Hematopoietic multipotent progenitor cell treated with erythropoietin and hydrocortisone succinate and interleukin-3 and kit ligand, for 4 days (in vitro differentiated cells): ENCODE measurements at regions not wholly inside any gene's neighbourhood (a gene's known extent, or its start where the extent isn't known, plus 50 kb on each side); places are given as distances from the start of the nearest gene placed in this dataset.
A peak's percentile ranks its signal among the peaks of the same experiment; 100 is the strongest.

Source experiments
- DNase-seq: peaks from one replicate; pipeline ENCODE4 v3.0.0-alpha.2; 2015

DNA sequence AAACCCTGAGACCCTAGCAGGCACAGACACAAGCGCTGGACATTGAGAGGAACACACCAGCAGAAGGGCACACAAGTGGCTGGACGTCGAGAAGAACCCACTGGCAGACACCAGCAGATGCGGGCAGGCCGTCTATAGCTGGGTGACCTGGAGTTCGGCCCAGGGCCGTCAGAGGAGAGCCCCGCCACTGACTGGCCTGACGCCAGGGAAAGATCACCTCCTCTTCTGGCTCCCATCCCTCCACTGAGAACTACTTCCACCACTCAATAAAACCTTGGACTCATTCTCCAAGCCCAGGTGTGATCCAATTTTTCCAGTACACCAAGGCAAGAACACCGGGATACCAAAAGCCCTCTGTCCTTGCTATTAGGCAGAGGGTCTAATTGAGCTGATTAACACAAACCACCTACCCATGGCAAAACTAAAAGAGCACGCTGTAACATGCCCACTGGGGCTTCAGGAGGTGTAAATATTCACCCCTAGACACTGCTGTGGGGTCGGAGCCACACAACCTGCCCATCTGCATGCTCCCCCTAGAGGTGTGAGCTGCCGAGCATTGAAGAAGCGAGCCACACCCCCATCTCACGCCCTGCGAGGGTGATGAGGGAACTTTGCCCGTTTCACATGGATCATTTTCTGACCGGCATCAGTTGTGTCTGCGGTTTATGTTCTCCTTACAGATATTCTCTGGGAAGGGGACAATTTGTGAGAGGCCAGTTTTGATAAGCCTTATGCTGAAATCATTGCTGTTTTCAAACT is 104.8 kb downstream of the HLX start:
- DNase-seq: peak; percentile 14

DNA sequence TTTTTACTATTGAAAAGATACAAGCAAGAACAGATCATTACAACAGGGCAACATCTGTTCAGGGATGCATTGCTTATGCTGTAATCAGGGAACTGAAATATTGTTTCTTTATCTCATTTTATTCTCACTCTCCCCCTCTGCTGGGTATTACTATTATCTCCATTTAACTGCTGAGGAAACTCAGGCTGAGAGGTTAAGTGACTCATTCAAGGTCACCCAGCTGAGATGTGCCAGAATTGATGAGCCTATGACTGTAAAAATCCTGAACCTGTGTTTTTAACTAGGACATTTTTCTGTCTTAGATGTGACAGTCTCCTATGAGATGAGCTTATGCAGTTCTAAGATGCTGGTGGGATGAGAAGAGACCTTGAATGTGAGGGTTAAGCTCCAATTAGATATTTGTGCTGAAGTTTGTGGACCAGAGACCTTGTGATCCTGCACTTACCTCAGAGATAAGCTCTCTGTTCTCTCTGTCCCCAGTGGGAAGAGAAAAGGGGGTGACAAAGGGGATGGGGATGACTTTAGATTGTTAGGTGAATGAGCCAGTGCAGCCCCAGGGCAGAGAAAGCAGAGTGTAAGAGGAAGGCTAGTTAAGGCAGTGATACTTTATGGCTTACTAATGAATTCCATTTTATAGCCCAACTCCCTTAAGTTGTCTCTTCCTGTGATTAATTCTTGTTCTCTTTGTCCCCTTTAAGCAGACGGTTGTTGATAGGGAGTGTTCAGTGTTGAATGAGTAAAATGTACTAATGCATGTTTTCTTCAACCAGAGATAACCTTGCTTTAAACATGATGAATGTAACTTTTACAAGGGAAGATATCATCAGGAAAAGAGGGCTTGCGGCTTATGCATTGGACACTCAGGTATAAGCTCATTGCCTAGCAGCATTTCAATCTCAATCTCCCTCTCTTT is 111.4 kb downstream of the HLX start:
- peak; percentile 61 for DNase-seq

- DNase-seq: no peak
Observed at GRCh38 chr1:220991506-220991905, 112.3 kb downstream of the HLX start.

DNA sequence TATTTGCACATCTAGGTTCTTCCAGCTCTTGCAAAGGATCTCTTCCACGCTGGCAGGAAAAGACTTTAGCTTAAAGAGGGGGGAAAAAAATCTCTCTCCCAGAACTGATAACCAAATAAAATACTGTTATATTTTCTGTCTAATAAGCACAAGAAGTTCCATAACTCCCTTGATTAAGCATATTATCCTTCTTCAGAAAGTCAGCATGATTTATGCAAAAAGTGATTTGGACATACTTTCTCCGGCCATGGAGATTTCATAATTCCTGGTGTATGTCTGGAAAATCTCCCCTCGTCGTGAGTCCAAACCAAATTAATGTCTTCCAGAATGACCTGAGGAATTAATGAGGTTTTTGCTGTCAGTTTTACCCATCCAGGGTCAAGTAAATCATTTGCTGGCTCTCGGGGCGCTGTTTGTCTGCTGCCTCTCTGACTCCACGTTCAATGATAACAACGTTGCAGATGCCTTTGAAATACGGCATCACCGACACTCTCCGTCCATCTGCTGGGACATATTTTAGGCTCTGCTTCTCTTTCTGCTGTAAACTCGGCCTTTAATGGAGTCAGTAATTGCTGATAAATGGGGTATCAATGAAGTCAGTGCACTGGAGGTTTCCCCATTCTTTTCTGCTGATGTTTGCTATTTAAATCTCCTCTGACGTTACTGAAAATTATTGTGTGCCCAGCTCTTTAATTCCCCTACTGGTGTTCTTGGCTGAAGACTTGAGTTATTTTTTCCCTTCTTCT is 112.9 kb downstream of the HLX start:
- no peak for DNase-seq

- no peak for DNase-seq
Observed at GRCh38 chr1:220992705-220993052, 113.4 kb downstream of the HLX start.

DNA sequence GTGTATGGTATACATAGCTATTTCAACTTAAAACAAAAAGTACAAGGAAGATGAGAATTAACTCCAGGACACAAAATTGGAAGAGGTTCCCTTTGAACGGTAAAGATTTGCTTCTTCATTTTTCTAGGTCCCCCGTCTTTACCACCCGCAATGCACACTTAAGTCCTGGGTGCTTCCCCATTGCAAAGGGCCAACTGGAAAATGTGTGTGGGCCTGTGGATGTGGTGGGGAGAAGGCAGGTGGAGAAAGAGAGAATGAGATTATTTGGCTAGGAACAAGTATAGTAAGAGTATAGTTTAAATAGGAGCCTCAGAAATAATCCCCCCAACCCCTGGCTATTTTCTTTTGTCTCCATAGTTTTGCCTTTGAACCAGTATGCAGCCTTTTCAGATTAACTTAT is 115.4 kb downstream of the HLX start:
- no peak for DNase-seq

GRCh38 chr1:220997791-220998190 is 118.5 kb downstream of the HLX start:
- DNase-seq: no peak

DNA sequence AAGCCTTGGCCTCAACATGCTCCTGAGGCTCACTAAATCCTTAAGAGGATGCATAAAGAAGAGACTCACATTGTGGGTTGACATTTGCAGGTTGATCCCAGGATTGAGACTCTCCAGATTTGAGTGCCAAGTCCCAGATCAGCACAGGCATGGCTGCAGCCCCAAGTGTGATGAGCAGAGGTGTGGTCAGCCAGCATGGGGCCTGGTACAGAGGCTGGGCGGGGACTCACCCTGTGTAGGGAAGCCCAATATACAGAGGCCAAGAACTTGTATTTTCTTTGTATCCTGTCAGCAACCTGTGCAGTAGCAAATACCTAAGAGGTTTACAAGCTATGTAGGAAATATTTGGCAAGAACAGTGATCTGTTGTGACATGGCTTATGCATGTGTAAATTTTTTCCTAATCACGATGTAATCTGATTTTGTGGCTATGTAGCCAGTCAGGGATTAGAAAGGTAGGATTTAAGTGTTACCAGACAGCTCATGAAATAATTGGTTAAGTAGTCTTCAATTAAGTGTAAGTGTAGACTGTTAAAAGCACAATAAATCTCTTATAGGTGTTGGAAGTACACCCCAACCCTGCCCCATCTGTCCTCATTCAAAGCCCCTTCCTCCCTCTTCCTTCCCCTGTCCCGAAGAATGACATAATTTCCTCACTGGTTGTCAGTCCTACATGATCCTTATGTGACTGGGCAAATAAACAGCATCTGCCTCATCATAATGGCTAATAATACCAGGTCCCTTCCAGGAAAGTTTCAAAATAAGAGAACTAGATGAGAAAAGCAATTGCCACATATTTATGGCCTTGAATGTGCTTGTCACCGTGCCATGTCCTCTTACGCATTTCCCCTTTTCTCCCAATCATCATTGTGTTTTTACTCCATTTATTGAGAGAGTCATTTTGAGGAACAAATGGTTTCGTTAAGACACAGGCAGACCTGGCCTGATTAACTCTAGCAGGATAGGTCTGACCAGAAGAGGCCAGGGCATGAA is 120.9 kb downstream of the HLX start:
- DNase-seq: peak; percentile 83

DNA sequence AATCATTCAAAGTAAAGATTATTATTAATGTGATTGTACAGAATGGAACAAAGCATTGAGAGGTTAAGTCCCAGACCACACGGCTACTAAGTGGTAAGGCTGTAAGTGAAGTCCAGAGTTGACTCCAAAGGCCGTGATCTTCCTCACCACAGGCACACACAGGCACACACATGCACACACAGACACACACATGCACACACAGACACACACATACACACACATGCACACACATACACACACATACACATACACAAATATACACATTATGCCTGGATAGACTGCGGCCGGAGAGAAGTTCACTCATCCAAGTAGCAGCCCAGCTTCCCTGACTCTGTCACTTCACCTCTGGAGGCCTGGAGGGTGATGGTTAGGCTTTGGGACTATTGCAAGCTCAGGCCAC is 121.9 kb downstream of the HLX start:
- no peak for DNase-seq

- DNase-seq: no peak
Observed at GRCh38 chr1:221002601-221003000, 123.4 kb downstream of the HLX start.

DNA sequence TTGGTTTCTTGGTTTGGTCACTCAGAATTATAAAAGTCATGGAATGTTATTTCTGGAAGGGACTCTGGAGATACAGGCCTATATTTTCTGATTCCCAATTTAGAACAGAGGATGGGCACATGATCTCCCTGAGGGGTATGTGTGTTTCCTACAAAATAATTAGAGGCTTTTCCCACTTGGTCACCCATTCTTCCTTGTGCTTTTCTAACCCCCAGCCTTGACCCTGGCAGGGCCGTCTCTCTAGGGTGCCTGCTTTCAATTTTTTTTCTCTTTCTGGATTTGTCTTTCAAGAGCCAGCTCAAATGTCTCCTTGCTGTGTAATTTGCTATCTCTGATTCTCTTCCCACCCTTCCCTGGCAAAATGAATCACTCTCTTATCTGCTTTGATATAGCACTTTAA is 131.9 kb downstream of the HLX start:
- DNase-seq: no peak

DNA sequence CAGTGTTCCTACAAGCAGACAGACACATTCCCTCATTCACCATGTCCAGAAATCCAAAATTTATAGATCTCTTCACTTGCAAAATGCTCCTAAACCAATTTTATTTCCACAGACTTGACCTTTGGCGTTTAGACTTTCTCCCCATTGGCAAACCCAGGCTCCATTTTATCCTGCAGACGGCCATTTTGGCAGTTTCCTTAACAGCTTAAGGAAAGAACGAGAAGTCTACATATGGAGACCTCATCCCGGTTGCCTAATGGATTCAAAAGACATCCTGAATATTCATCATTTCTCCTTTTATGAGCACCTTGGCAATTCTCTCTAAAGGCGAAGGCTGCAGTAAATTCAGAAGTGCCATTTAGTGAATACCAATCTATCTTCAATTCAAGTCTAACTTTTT is 132.9 kb downstream of the HLX start:
- DNase-seq: no peak

DNA sequence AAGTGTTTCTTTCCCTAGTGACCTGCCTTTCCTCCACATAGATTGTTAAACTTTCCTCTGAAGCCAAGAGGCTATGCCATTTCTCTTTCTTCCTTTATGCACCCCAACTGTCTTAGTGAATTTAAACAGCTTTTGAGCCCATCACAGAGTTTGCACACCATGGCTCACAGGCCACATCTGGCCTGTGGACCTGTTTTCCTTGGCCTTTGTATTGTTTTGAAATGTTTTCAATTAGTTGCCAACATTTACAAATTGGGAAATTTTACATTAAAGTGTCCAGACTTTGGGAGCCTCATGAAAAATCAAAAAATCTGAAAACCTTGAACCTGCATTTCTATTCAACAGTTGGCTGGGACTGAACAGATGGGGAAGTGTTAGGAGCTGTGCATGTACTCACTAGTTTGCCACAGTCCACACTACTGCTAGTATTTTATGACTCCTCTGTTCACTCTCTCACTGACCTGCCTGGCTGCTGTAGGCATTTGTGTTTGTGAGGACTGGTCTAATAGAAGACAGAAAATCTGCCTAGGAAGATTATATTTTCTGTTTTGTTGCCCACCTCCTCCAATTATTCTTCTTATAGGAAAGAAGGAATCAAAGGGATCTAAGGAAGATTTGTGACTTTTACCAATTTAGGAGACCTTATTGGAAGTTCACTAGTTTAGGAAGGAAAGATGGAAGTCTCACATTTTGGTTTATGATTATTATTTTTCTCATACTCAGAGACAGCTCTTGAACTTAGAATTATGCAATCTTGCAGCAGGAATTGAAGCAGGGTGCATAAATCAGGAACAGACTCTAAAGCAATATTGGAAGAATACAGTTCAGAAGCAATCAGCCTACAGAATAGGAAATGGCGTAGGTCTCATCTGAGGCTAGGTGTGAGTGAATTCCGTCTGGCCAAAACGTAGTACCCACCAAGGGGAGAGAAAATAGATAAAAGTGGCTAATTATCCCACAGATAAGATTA is 134.7 kb downstream of the HLX start:
- DNase-seq: no peak

- no peak for DNase-seq
Observed at GRCh38 chr1:221015159-221015790, 136.0 kb downstream of the HLX start.

DNA sequence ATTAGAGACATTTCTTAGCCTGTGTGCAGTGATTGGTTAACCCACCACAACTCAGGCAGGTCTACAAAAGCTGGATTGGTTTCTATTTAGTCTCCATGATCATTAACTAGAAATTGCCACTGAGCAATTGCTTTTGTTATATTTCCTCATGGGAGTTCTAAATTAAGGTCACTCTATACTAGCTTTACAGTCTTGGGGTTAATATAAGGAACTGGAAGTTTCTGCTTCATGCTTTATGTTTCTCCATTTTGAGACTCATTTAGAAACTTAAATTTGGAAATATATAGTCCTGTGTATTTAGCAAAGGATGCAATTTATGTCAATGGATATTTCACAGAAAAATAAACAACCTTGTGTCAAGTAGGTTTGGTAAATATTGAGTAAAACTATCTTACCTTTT is 137.5 kb downstream of the HLX start:
- no peak for DNase-seq

- DNase-seq: no peak
Observed at GRCh38 chr1:221018414-221018813, 139.2 kb downstream of the HLX start.

- DNase-seq: no peak
Observed at GRCh38 chr1:221022331-221022730, 143.1 kb downstream of the HLX start.

DNA sequence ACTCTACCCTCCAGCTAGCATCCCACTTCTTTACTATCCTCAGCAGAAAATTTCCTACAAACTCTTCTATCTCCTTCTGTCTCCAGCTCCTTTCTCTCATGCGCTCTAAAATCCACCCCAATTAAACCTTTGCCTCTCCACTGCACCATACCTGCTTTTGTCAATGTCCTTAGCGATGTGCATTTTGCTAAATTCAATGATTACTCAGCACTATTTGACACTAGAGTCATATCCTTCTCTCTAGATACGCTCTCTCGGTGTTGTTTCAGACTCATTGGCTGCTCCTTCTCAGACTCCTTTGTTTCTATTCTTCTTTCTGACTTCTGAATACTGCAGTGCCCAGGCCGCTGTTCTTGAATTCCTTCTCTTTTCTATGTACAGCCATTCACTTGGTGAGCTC is 144.2 kb downstream of the HLX start:
- DNase-seq: no peak

GRCh38 chr1:221025501-221025900 is 146.3 kb downstream of the HLX start:
- DNase-seq: no peak

DNA sequence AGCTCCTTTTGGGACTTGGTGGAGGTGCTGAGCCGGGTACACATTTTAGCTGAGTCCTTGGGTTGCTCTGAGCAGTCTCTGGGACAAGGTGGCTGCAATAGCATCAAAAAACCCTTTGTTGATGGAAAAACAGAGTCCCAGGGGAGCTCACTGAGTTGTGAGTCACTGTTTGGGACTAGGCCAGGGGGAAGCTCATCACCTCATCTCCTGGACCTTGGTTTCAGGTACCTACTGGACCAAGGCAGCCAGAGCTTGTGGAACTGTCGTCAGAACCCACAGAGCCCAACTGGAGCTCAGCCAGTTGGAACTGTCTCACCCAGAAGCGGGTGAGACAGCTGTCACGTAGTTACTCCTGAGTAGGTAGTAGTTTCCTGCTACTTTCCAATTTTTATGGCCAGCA is 146.7 kb downstream of the HLX start:
- no peak for DNase-seq
